Transverse colon (tissue), 3 donors: ENCODE measurements at regions not wholly inside any gene's neighbourhood (a gene's known extent, or its start where the extent isn't known, plus 50 kb on each side); places are given as distances from the start of the nearest gene placed in this dataset.

Source experiments
- EP300 ChIP-seq: sonication (generic); formaldehyde crosslinking; IDR thresholded peaks from one replicate; pipeline ENCODE4 v1.6.1; 2017; ENCODE audit warnings: antibody characterized with exemption, low read depth
- POLR2A ChIP-seq: fragments of 450-650 bp; IDR thresholded peaks from one replicate; pipeline ENCODE4 v1.6.1; 2016; ENCODE audit warnings: antibody characterized with exemption, mild to moderate bottlenecking, moderate library complexity
- TF ChIP-seq, protein P1 (sequence below), 5 experiments: fragments of 200-600 bp in 3 of 5; fragments of 450-650 bp in 2 of 5; sonication (generic) in 3 of 5; IDR thresholded peaks; 1 replicate in 2 of 5; 2 replicates in 3 of 5; pipeline ENCODE4 v1.5.1; 2016 to 2017; ENCODE audit warnings: antibody characterized with exemption in 5 of 5, inconsistent platforms in 3 of 5, mild to moderate bottlenecking in 2 of 5, moderate library complexity in 1 of 5

GRCh38 chr18:53649621-53650020, 574.8 kb downstream of the MBD2 start:
- TF ChIP-seq POLR2A (no peak), EP300 (no peak)
- TF ChIP-seq, protein P1, sequence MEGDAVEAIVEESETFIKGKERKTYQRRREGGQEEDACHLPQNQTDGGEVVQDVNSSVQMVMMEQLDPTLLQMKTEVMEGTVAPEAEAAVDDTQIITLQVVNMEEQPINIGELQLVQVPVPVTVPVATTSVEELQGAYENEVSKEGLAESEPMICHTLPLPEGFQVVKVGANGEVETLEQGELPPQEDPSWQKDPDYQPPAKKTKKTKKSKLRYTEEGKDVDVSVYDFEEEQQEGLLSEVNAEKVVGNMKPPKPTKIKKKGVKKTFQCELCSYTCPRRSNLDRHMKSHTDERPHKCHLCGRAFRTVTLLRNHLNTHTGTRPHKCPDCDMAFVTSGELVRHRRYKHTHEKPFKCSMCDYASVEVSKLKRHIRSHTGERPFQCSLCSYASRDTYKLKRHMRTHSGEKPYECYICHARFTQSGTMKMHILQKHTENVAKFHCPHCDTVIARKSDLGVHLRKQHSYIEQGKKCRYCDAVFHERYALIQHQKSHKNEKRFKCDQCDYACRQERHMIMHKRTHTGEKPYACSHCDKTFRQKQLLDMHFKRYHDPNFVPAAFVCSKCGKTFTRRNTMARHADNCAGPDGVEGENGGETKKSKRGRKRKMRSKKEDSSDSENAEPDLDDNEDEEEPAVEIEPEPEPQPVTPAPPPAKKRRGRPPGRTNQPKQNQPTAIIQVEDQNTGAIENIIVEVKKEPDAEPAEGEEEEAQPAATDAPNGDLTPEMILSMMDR (IDR thresholded peaks at IDR 0.05): no peak
